Heart right ventricle (tissue), 16 donors: ENCODE measurements at regions not wholly inside any gene's neighbourhood (a gene's known extent, or its start where the extent isn't known, plus 50 kb on each side); places are given as distances from the start of the nearest gene placed in this dataset.

Experiments
- ATAC-seq, 8 donors: fragments of 200-7000 bp; cut with Tn5 transposase; one replicate each; pipeline ENCODE4 v1.9.1; 2020; ENCODE audit warnings: mild to moderate bottlenecking in 8 of 8, moderate library complexity in 8 of 8, moderate number of reproducible peaks in 1 of 8
- DNase-seq, 2 donors: peaks; one replicate each; pipeline ENCODE4 v3.0.0-alpha.2; 2020
- H3K27ac ChIP-seq, 10 donors: fragments of 200-600 bp; sonication (generic) in 2 of 10; one replicate each; pipeline versions ENCODE4 v1.5.0 to v1.8.0; 2020 to 2022; ENCODE audit warnings: mild to moderate bottlenecking in 3 of 10
- H3K27me3 ChIP-seq, 7 donors: fragments of 200-600 bp; one replicate each; pipeline ENCODE4 v1.8.0; 2021 to 2022; ENCODE audit warnings: mild to moderate bottlenecking in 2 of 7
- H3K36me3 ChIP-seq, 9 donors: fragments of 200-600 bp; sonication (generic) in 1 of 9; one replicate each; pipeline versions ENCODE4 v1.5.0 to v1.8.0; 2020 to 2022; ENCODE audit warnings: mild to moderate bottlenecking in 2 of 9
- H3K4me1 ChIP-seq, 9 donors: fragments of 200-600 bp; sonication (generic) in 1 of 9; one replicate each; pipeline versions ENCODE4 v1.5.0 to v1.8.0; 2020 to 2022; ENCODE audit warnings: mild to moderate bottlenecking in 4 of 9
- H3K4me3 ChIP-seq, 10 donors: fragments of 200-600 bp; sonication (generic) in 2 of 10; one replicate each; pipeline versions ENCODE4 v1.5.0 to v1.8.0; 2020 to 2022; ENCODE audit warnings: mild to moderate bottlenecking in 7 of 10, moderate library complexity in 2 of 10
- H3K9me3 ChIP-seq, 11 donors: fragments of 200-600 bp in 10 of 11; sonication (generic) in 2 of 11; one replicate each; pipeline versions ENCODE4 v1.5.0 to v1.8.0; 2013 to 2022; ENCODE audit warnings: mild to moderate bottlenecking in 2 of 11, control low read depth in 1 of 11, moderate library complexity in 1 of 11
- CTCF ChIP-seq, 9 donors: fragments of 200-600 bp; sonication (generic) in 2 of 9; IDR thresholded peaks; one replicate each; pipeline versions ENCODE4 v1.5.0 to v1.8.0; 2021 to 2022; ENCODE audit warnings: antibody characterized with exemption in 9 of 9, mild to moderate bottlenecking in 5 of 9, moderate library complexity in 1 of 9
- WGBS, 2 donors: extraction: QIAGEN DNeasy Blood & Tissue Kit; methylation state at CpG; one replicate each; pipeline ENCODE4 v1.1.7; 2013; ENCODE audit warnings: inconsistent platforms in 1 of 2; 5-methylcytosine and 5-hydroxymethylcytosine counted together
- intact Hi-C, 10 donors: fragments of 100-400 bp; cut with DNase I; formaldehyde crosslinking; loops; one replicate each; pipeline versions ENCODE4 v1.11.1 to v1.14.2; 2022
- donor health status: Arrhythmogenic right ventricular cardiomyopathy.
- donor health status: ischemic (EF 13 %, LVEDD 7.1; RV severe dilation, severe dysfunction).
- donor health status: healthy with polysubstance abuse.
- donor health status: DM: no; HTN: yes; CAD: no.
- donor health status: DM: no; HTN: no; CAD: no.
- donor health status: ischemic (EF 25% LVEDD 6.9; RV normal size, moderate dysfunction).
- donor health status: ischemic (EF 25% LVEDD 5.7; RV mildly dilated, moderate dysfunction).
- donor health status: healthy.
- donor health status: DM: yes; HTN: yes; CAD: no.
- donor health status: Ischemic cardiomyopathy.
- donor health status: ischemic (EF 35%, LVEDD 5.7; RV mildly dilated, moderate dysfunction).
- donor health status: nonischemic (EF 11% LVEDD 7.7; RV severe dilation, severe dysfunction).
- donor health status: DM: yes; HTN: yes; CAD: no.
- donor health status: PGD.
- donor health status: ischemic (EF 29% LVEDD 5.4; RV normal size, mild dysfunction).
- donor health status: nonischemic (EF 23%, LVEDD 6.1; RV moderate dilation, normal function).

DNA sequence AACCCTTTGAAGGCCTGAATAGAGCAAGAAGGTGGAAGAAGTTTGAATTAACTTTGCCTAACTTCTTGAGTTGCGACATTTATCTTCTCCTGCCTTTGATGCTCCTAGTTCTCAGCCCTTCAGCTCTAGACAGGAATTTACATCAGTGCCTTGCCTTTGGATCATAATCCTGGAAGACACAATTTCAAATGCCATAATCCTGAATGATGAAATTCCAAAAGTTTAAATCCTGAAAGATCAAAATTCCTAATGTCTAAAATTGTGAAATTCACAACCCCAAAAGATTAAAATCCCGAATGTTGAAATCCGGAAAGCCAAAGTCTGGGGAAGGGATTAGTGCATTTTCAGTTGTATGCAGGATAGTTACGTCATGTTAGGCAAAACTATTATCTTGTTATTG, 166.6 kb upstream of the PDZRN3 start:
- no peak overlapping the region for H3K4me3 ChIP-seq
- no peak for ATAC-seq
- WGBS, 2 donors, result 73 to 88% methylated on average over 4 of the region's 4 CpGs
- intact Hi-C loops, result no loop called here
- no peaks in the 10 kb centered on the region for H3K36me3 ChIP-seq
- DNase-seq, result no peak
- H3K27ac ChIP-seq, result no peak overlapping the region
- H3K27me3 ChIP-seq, result no peaks in the 10 kb centered on the region
- H3K4me1 ChIP-seq, result peaks cover 0 to 15% (median 0%) of the 10 kb centered on the region in 9 donors
- TF ChIP-seq CTCF (IDR thresholded peaks at IDR 0.05), result no peak
- no peaks in the 10 kb centered on the region for H3K9me3 ChIP-seq

DNA sequence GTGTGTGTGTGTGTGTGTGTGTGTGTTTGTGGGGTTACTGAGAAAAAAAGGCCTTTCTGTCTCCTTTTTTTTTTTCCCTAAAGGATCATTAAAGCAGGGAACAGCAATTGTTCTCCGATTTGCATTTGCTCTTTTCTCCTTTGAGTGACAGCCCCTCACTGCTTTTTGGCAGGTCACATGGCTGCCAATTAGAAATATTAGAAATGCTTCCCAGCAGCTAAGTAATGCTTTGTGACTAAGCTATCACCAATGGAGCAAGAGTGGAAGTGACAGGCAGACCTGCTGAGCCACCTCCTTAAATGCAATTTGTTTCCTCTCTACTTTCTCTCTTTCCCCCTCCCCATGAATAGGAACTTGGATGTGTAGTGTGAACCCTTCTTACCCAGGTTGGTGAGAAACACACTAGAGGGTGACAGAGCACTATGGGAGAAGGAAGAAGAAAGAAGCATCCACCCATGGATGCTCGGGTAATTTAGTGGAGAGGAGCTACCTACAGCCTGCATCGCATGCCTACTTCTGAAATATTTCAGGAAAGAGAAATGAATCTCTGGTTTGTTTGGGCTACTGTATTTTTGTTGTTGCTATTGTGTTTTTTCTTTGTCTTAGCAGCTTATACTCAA, 165.2 kb upstream of the PDZRN3 start:
- intact Hi-C loops, result no loop called here
- WGBS, 2 donors, result 80 to 87% methylated on average over 3 of the region's 3 CpGs
- peak in 1 of 8 donors; percentile 37 for ATAC-seq

DNA sequence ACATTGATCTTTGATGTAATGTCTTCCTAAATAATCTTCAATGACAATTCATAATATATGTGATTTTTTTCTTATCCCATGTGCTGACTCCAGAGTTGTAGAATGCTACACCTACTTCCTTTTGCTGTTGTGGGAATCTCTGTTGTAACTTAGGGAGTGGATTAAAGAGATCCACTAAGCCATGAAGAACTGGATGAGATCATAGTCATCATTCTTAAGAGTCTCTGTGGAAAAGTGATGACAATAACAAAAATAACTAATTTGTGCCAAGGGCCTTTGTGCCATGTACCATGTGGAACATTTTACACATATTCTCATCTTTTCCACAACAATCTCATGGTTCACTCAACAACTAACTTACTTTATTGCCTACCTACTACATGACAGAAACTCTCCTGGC, 162.9 kb upstream of the PDZRN3 start:
- Histone ChIP-seq H3K27me3 (no peaks in the 10 kb centered on the region), H3K4me1 (peaks cover 0 to 25% (median 0%) of the 10 kb centered on the region in 9 donors), H3K27ac (no peak overlapping the region), H3K36me3 (no peaks in the 10 kb centered on the region), H3K4me3 (no peak overlapping the region), H3K9me3 (no peaks in the 10 kb centered on the region)
- DNase-seq (no peak), ATAC-seq (no peak)
- TF ChIP-seq CTCF (IDR thresholded peaks at IDR 0.05), result no peak
- intact Hi-C loops, result no loop called here

More for the DNA sequence above, 165.2 kb upstream of the PDZRN3 start:
- peak in 1 of 9 donors; percentile 14 for TF ChIP-seq CTCF (IDR thresholded peaks at IDR 0.05)
- Histone ChIP-seq H3K4me1 (peaks cover 0 to 16% (median 0%) of the 10 kb centered on the region in 9 donors), H3K9me3 (no peaks in the 10 kb centered on the region), H3K36me3 (no peaks in the 10 kb centered on the region), H3K27me3 (no peaks in the 10 kb centered on the region), H3K27ac (no peak overlapping the region), H3K4me3 (no peak overlapping the region)
- no peak for DNase-seq

- Histone ChIP-seq H3K27me3 (no peaks in the 10 kb centered on the region), H3K4me3 (no peak overlapping the region), H3K36me3 (no peaks in the 10 kb centered on the region), H3K27ac (no peak overlapping the region), H3K9me3 (no peaks in the 10 kb centered on the region), H3K4me1 (peaks cover 0 to 25% (median 0%) of the 10 kb centered on the region in 9 donors)
- WGBS, 2 donors, result 76 to 82% methylated on average over 1 of the region's 1 CpG
- TF ChIP-seq CTCF (IDR thresholded peaks at IDR 0.05), result no peak
- intact Hi-C loops, result no loop called here
- ATAC-seq (no peak), DNase-seq (no peak)
These were observed 162.3 kb upstream of the PDZRN3 start for GRCh38 chr3:73786998-73787397.
